ENCODE measurements at regions not wholly inside any gene's neighbourhood (a gene's known extent, or its start where the extent isn't known, plus 50 kb on each side); places are given as distances from the start of the nearest gene placed in this dataset.

DNA sequence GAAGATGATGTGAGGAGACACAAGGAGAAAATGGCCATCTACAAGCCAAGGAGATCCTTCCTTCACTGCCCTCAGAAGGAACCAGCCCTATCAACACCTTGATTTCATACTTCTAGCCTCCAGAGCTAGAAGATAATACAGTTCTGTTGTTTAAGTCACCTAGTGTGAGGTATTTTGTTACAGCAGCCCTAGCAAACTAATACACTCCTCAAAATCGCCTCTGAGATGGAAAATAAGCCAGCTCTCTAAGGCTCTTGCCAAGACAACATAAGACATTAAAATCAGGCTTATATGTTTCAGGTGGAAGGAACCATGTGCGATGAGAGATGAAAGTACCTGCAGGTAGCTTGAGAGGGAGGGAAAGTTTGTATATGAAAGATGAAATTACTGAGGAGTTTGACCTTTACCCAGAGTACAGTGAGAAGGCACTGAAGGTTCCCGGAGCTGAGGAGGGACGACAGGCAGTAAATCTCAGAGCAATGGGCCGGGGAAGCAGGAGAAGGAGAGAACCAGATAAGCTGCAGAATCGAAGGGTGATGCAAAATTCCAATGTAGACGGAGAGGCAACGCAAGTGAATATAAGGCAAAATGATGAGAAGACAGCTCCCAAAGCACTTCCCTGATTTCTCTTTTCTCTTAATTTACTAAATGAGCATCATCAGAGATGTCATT is 84.7 kb downstream of the HHIPL2 start:
- no peak overlapping the region for H3K27ac Mint-ChIP-seq (ENCODE audit: unreplicated experiment)
- peaks cover 2% of the 10 kb centered on the region for H3K9me3 Mint-ChIP-seq (ENCODE audit: low read depth, unreplicated experiment)
- H3K4me1 Mint-ChIP-seq (ENCODE audit: low read depth, unreplicated experiment) = no peaks in the 10 kb centered on the region
- no TSS peak for BruUV-seq (replicated peaks)
- H3K27me3 Mint-ChIP-seq (ENCODE audit: unreplicated experiment) = peaks cover 12% of the 10 kb centered on the region
- no peak for DNase-seq
- TF ChIP-seq, protein P1, sequence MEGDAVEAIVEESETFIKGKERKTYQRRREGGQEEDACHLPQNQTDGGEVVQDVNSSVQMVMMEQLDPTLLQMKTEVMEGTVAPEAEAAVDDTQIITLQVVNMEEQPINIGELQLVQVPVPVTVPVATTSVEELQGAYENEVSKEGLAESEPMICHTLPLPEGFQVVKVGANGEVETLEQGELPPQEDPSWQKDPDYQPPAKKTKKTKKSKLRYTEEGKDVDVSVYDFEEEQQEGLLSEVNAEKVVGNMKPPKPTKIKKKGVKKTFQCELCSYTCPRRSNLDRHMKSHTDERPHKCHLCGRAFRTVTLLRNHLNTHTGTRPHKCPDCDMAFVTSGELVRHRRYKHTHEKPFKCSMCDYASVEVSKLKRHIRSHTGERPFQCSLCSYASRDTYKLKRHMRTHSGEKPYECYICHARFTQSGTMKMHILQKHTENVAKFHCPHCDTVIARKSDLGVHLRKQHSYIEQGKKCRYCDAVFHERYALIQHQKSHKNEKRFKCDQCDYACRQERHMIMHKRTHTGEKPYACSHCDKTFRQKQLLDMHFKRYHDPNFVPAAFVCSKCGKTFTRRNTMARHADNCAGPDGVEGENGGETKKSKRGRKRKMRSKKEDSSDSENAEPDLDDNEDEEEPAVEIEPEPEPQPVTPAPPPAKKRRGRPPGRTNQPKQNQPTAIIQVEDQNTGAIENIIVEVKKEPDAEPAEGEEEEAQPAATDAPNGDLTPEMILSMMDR (IDR thresholded peaks at IDR 0.05; ENCODE audit: unreplicated experiment) = no peak
- intact Hi-C loops (cut with micrococcal nuclease; ENCODE audit: unreplicated experiment) = loop anchor here (10.0 kb wide), 1 partner anchor 252 kb away; the partner anchor contains the start of genes AIDA and BROX
- no peak overlapping the region for H3K4me3 Mint-ChIP-seq (ENCODE audit: low read depth, unreplicated experiment)
- peaks cover 5% of the 10 kb centered on the region for H3K36me3 Mint-ChIP-seq (ENCODE audit: insufficient read depth, unreplicated experiment)
- CTCF ChIA-PET = no interaction called here

DNA sequence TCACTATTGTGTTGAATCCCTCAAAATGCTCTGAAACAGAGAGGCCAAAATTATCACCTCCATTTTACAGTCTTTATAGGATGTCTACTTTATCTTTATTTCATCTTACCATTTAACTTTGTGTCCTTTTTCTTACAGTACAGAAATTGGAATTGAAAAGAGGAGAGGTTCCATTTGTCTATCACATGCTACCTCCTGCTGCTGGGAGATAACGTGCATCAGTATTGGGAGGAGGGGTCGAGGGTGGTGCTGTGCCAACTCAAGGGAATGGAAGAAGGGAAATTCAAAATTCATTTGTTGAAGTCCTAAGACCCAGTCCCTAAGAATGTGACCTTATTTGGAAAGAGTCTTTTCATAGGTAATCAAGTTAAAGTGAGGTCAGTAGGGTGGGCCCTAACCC is 85.3 kb downstream of the HHIPL2 start:
- BruUV-seq (replicated peaks) = no TSS peak
- no peaks in the 10 kb centered on the region for H3K4me1 Mint-ChIP-seq (ENCODE audit: low read depth, unreplicated experiment)
- intact Hi-C loops (cut with micrococcal nuclease; ENCODE audit: unreplicated experiment) = loop anchor here (10.0 kb wide), 1 partner anchor 252 kb away; the partner anchor contains the start of genes AIDA and BROX
- peaks cover 5% of the 10 kb centered on the region for H3K36me3 Mint-ChIP-seq (ENCODE audit: insufficient read depth, unreplicated experiment)
- H3K9me3 Mint-ChIP-seq (ENCODE audit: low read depth, unreplicated experiment) = peaks cover 3% of the 10 kb centered on the region
- no peak overlapping the region for H3K4me3 Mint-ChIP-seq (ENCODE audit: low read depth, unreplicated experiment)
- TF ChIP-seq, protein P1 (IDR thresholded peaks at IDR 0.05; ENCODE audit: unreplicated experiment) = no peak
- CTCF ChIA-PET = no interaction called here
- peaks cover 12% of the 10 kb centered on the region for H3K27me3 Mint-ChIP-seq (ENCODE audit: unreplicated experiment)
- H3K27ac Mint-ChIP-seq (ENCODE audit: unreplicated experiment) = no peak overlapping the region
- DNase-seq = no peak

DNA sequence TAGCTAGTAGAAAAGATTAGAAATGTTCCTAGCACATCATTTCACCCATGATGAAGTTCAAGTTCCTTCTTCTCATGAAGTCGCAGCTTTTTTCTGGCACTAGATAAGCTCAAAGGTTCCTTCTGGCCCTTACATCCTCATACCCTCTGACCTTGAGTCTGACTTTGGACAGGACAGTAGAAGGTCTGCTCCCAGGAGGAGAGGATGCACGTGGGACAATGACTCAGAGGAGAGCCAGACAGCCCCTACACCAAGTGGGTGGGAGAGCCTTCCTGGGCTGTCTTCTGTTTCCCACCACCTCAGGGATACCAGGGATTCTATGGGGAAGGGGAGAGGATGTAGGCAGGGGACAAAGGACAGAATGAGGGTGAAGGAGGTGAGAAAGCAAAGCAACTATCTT is 86.0 kb downstream of the HHIPL2 start:
- intact Hi-C loops (cut with micrococcal nuclease; ENCODE audit: unreplicated experiment) = loop anchor here (10.0 kb wide), 1 partner anchor 253 kb away; the partner anchor contains the start of genes AIDA and BROX
- TF ChIP-seq, protein P1 (IDR thresholded peaks at IDR 0.05; ENCODE audit: unreplicated experiment) = no peak
- peaks cover 5% of the 10 kb centered on the region for H3K36me3 Mint-ChIP-seq (ENCODE audit: insufficient read depth, unreplicated experiment)
- peaks cover 9% of the 10 kb centered on the region for H3K9me3 Mint-ChIP-seq (ENCODE audit: low read depth, unreplicated experiment)
- H3K27me3 Mint-ChIP-seq (ENCODE audit: unreplicated experiment) = peaks cover 12% of the 10 kb centered on the region
- DNase-seq = no peak
- CTCF ChIA-PET = no interaction called here
- H3K4me1 Mint-ChIP-seq (ENCODE audit: low read depth, unreplicated experiment) = no peaks in the 10 kb centered on the region
- no peak overlapping the region for H3K4me3 Mint-ChIP-seq (ENCODE audit: low read depth, unreplicated experiment)
- no TSS peak for BruUV-seq (replicated peaks)
- no peak overlapping the region for H3K27ac Mint-ChIP-seq (ENCODE audit: unreplicated experiment)

DNA sequence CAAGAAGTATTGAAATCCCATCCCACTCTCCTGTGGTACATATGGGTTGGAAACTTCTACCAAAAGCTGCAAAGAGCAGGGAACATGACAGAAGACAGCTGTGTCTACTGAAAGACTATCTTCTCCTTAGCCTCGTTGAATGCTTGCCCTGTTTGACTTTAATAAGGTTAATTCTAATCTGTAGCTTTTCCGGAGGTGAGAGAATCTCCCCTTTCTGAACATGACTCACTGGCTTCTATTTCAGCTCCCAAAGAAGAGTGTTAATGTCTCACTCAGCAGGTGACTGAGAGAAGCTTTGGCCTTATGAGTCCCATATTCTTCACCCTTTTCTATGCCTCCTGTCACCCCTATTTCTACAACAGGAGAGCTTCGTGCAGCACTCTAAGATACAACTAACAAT is 88.3 kb downstream of the HHIPL2 start:
- intact Hi-C loops (cut with micrococcal nuclease; ENCODE audit: unreplicated experiment) = loop anchor here (5.0 to 10.0 kb wide), 4 partner anchors 255 to 1585 kb away; partner anchors contain the start of genes AIDA, BROX and HLX
- Mint-ChIP-seq H3K36me3 (ENCODE audit: insufficient read depth, unreplicated experiment) (peaks cover 1% of the 10 kb centered on the region), H3K4me3 (ENCODE audit: low read depth, unreplicated experiment) (no peak overlapping the region), H3K27me3 (ENCODE audit: unreplicated experiment) (peaks cover 12% of the 10 kb centered on the region), H3K27ac (ENCODE audit: unreplicated experiment) (no peak overlapping the region), H3K9me3 (ENCODE audit: low read depth, unreplicated experiment) (peaks cover 11% of the 10 kb centered on the region), H3K4me1 (ENCODE audit: low read depth, unreplicated experiment) (peaks cover 11% of the 10 kb centered on the region)
- TF ChIP-seq, protein P1 (IDR thresholded peaks at IDR 0.05; ENCODE audit: unreplicated experiment) = no peak
- no peak for DNase-seq
- CTCF ChIA-PET = no interaction called here
- no TSS peak for BruUV-seq (replicated peaks)

Data from Calu3 (cell line).